Endothelial cell (in vitro differentiated cells): ENCODE measurements at regions not wholly inside any gene's neighbourhood (a gene's known extent, or its start where the extent isn't known, plus 50 kb on each side); places are given as distances from the start of the nearest gene placed in this dataset.

Source experiments
- DNase-seq: peaks from one replicate; pipeline ENCODE4 v3.0.0; 2021; ENCODE audit warnings: low spot score
- H3K27ac Mint-ChIP-seq: one replicate; pipeline ENCODE4 v1.8.0; 2021; ENCODE audit warnings: mixed read lengths, inconsistent platforms; ENCODE audit not compliant: unreplicated experiment
- H3K27me3 Mint-ChIP-seq: one replicate; pipeline ENCODE4 v1.8.0; 2021; ENCODE audit warnings: mild to moderate bottlenecking, moderate library complexity, mixed read lengths, inconsistent platforms; ENCODE audit not compliant: unreplicated experiment
- H3K36me3 Mint-ChIP-seq: one replicate; pipeline ENCODE4 v1.8.0; 2021; ENCODE audit warnings: mild to moderate bottlenecking, low read depth, mixed read lengths, inconsistent platforms; ENCODE audit not compliant: unreplicated experiment
- H3K4me1 Mint-ChIP-seq: one replicate; pipeline ENCODE4 v1.8.0; 2021; ENCODE audit warnings: mild to moderate bottlenecking, mixed read lengths, inconsistent platforms; ENCODE audit not compliant: unreplicated experiment
- H3K4me3 Mint-ChIP-seq: one replicate; pipeline ENCODE4 v1.8.0; 2021; ENCODE audit warnings: mild to moderate bottlenecking, mixed read lengths, inconsistent platforms; ENCODE audit not compliant: unreplicated experiment
- H3K9me3 Mint-ChIP-seq: one replicate; pipeline ENCODE4 v1.8.0; 2021; ENCODE audit warnings: mixed read lengths, inconsistent platforms; ENCODE audit not compliant: unreplicated experiment
- CTCF ChIP-seq: fragments of 200-600 bp; sonication (generic); IDR thresholded peaks from one replicate; pipeline ENCODE4 v1.5.0; 2021; ENCODE audit warnings: antibody characterized with exemption; ENCODE audit not compliant: unreplicated experiment

GRCh38 chr22:49147617-49148175 lies 680.0 kb downstream of the BRD1 start:
- H3K36me3 Mint-ChIP-seq = no peaks in the 10 kb centered on the region
- H3K27ac Mint-ChIP-seq = no peak overlapping the region
- H3K27me3 Mint-ChIP-seq = peaks cover 4% of the 10 kb centered on the region
- no peak for TF ChIP-seq CTCF
- no peaks in the 10 kb centered on the region for H3K9me3 Mint-ChIP-seq
- DNase-seq = no peak
- H3K4me3 Mint-ChIP-seq = no peak overlapping the region
- H3K4me1 Mint-ChIP-seq = peaks cover 7% of the 10 kb centered on the region

GRCh38 chr22:49147171-49147570 lies 680.5 kb downstream of the BRD1 start:
- Mint-ChIP-seq H3K4me1 (peaks cover 7% of the 10 kb centered on the region), H3K4me3 (no peak overlapping the region), H3K27ac (no peak overlapping the region), H3K36me3 (no peaks in the 10 kb centered on the region), H3K9me3 (no peaks in the 10 kb centered on the region), H3K27me3 (peaks cover 4% of the 10 kb centered on the region)
- no peak for TF ChIP-seq CTCF
- no peak for DNase-seq

GRCh38 chr22:49146511-49146910 lies 681.2 kb downstream of the BRD1 start:
- Mint-ChIP-seq H3K4me1 (peaks cover 7% of the 10 kb centered on the region), H3K27me3 (peaks cover 4% of the 10 kb centered on the region), H3K4me3 (no peak overlapping the region), H3K9me3 (no peaks in the 10 kb centered on the region), H3K27ac (no peak overlapping the region), H3K36me3 (no peaks in the 10 kb centered on the region)
- no peak for DNase-seq
- TF ChIP-seq CTCF = no peak

- H3K4me3 Mint-ChIP-seq = no peak overlapping the region
- no peak overlapping the region for H3K27ac Mint-ChIP-seq
Observed at GRCh38 chr22:49143812-49144211, 683.9 kb downstream of the BRD1 start.

GRCh38 chr22:49142891-49143290 lies 684.8 kb downstream of the BRD1 start:
- DNase-seq = no peak
- H3K9me3 Mint-ChIP-seq = no peaks in the 10 kb centered on the region
- H3K4me1 Mint-ChIP-seq = no peaks in the 10 kb centered on the region

More at GRCh38 chr22:49143812-49144211, 683.9 kb downstream of the BRD1 start:
- no peak for TF ChIP-seq CTCF
- no peaks in the 10 kb centered on the region for H3K36me3 Mint-ChIP-seq
- H3K4me1 Mint-ChIP-seq = no peaks in the 10 kb centered on the region
- peaks cover 3% of the 10 kb centered on the region for H3K27me3 Mint-ChIP-seq
- H3K9me3 Mint-ChIP-seq = no peaks in the 10 kb centered on the region
- DNase-seq = no peak

More at GRCh38 chr22:49142891-49143290, 684.8 kb downstream of the BRD1 start:
- peaks cover 4% of the 10 kb centered on the region for H3K27me3 Mint-ChIP-seq
- H3K27ac Mint-ChIP-seq = no peak overlapping the region
- TF ChIP-seq CTCF = no peak
- no peak overlapping the region for H3K4me3 Mint-ChIP-seq
- no peaks in the 10 kb centered on the region for H3K36me3 Mint-ChIP-seq
